Neural cell (in vitro differentiated cells): ENCODE measurements at regions not wholly inside any gene's neighbourhood (a gene's known extent, or its start where the extent isn't known, plus 50 kb on each side); places are given as distances from the start of the nearest gene placed in this dataset.

Experiments used
- H2AFZ ChIP-seq: fragments of 200-600, 300-800 bp; sonication (generic), shearing (Covaris generic); 2 replicates; pipeline ENCODE4 v1.6.0; 2014; ENCODE audit warnings: low read depth, mild to moderate bottlenecking, antibody characterized with exemption, low read length, moderate library complexity
- H3F3A ChIP-seq: fragments of 200-600 bp; shearing (Covaris generic); 2 replicates; pipeline ENCODE4 v1.6.1; 2016; ENCODE audit warnings: mild to moderate bottlenecking, moderate library complexity, mixed read lengths, antibody characterized with exemption, low read length; ENCODE audit not compliant: insufficient read depth, poor library complexity, severe bottlenecking
- H3K27ac ChIP-seq: fragments of 200-600, 300-800 bp; sonication (generic), shearing (Covaris generic); 2 replicates; pipeline ENCODE4 v1.5.1; 2014; ENCODE audit warnings: mild to moderate bottlenecking, low read length, moderate library complexity
- H3K27me3 ChIP-seq: fragments of 300-800, 200-600 bp; sonication (generic), shearing (Covaris generic); 2 replicates; pipeline ENCODE4 v1.6.0; 2014; ENCODE audit warnings: mild to moderate bottlenecking, low read depth, low read length, moderate library complexity; ENCODE audit not compliant: insufficient read depth
- H3K36me3 ChIP-seq: fragments of 300-800, 200-600 bp; sonication (generic), shearing (Covaris generic); 2 replicates; pipeline ENCODE4 v1.5.1; 2014; ENCODE audit warnings: mild to moderate bottlenecking, antibody characterized with exemption, low read length, moderate library complexity; ENCODE audit not compliant: insufficient read depth
- H3K4me2 ChIP-seq: fragments of 300-800, 200-600 bp; sonication (generic), shearing (Covaris generic); 2 replicates; pipeline ENCODE4 v1.6.0; 2014; ENCODE audit warnings: mild to moderate bottlenecking, low read length
- H3K4me3 ChIP-seq: fragments of 300-800, 200-600 bp; sonication (generic), shearing (Covaris generic); 2 replicates; pipeline ENCODE4 v1.5.1; 2014; ENCODE audit warnings: mild to moderate bottlenecking, low read length, moderate library complexity
- H3K79me2 ChIP-seq: fragments of 200-600 bp; shearing (Covaris generic); replicated peaks from 2 replicates; pipeline ENCODE4 v1.6.0; 2014; ENCODE audit warnings: mild to moderate bottlenecking, low read length, moderate library complexity; ENCODE audit not compliant: insufficient read depth
- H3K9ac ChIP-seq: fragments of 300-800, 200-600 bp; sonication (generic), shearing (Covaris generic); 2 replicates; pipeline ENCODE4 v1.6.1; 2016; ENCODE audit warnings: mild to moderate bottlenecking, low read length, mixed read lengths
- H3K9me2 ChIP-seq: fragments of 200-600 bp; shearing (Covaris generic); 2 replicates; pipeline ENCODE4 v1.6.1; 2016; ENCODE audit warnings: mild to moderate bottlenecking, low read length, mixed read lengths; ENCODE audit not compliant: insufficient read depth
- H3K9me3 ChIP-seq: fragments of 200-600, 300-800 bp; sonication (generic), shearing (Covaris generic); 2 replicates; pipeline ENCODE4 v1.6.1; 2016; ENCODE audit warnings: mild to moderate bottlenecking, mixed run types, low read length, moderate library complexity, mixed read lengths
- H4K20me1 ChIP-seq: fragments of 200-600 bp; shearing (Covaris generic); 2 replicates; pipeline ENCODE4 v1.6.1; 2016; ENCODE audit warnings: mild to moderate bottlenecking, mixed run types; ENCODE audit not compliant: insufficient read depth
- EP300 ChIP-seq: fragments of 450-650 bp; conservative IDR thresholded peaks from 2 replicates; pipeline ENCODE4 v1.6.1; 2014; ENCODE audit warnings: antibody characterized with exemption, mild to moderate bottlenecking, moderate library complexity; ENCODE audit not compliant: poor library complexity, severe bottlenecking
- EZH2 ChIP-seq: fragments of 200-600, 300-800 bp; shearing (Covaris generic), sonication (generic); IDR thresholded peaks from 2 replicates; pipeline ENCODE4 v1.6.1; 2014; ENCODE audit warnings: antibody characterized with exemption, low read length, borderline replicate concordance, mild to moderate bottlenecking; ENCODE audit not compliant: insufficient read depth, poor library complexity, severe bottlenecking
- MXI1 ChIP-seq: fragments of 450-650 bp; conservative IDR thresholded peaks from 2 replicates; pipeline ENCODE4 v1.6.1; 2014; ENCODE audit warnings: antibody characterized with exemption, mild to moderate bottlenecking; ENCODE audit not compliant: poor library complexity, severe bottlenecking
- POLR2AphosphoS5 ChIP-seq: IDR thresholded peaks from 2 replicates; pipeline ENCODE4 v1.6.1; 2012
- RAD21 ChIP-seq: fragments of 450-650 bp; conservative IDR thresholded peaks from 2 replicates; pipeline ENCODE4 v1.6.1; 2014; ENCODE audit warnings: antibody characterized with exemption, mild to moderate bottlenecking, moderate library complexity
- SMC3 ChIP-seq: fragments of 450-650 bp; conservative IDR thresholded peaks from 2 replicates; pipeline ENCODE4 v1.6.1; 2014; ENCODE audit warnings: antibody characterized with exemption, mild to moderate bottlenecking, moderate library complexity; ENCODE audit not compliant: poor library complexity
- TAF1 ChIP-seq: IDR thresholded peaks from 2 replicates; pipeline ENCODE4 v1.6.1; 2012; ENCODE audit warnings: low read depth
- TF ChIP-seq, protein P1 (sequence below): IDR thresholded peaks from 2 replicates; pipeline ENCODE4 v1.6.1; 2012; ENCODE audit warnings: borderline replicate concordance
- TF ChIP-seq, protein P2 (sequence below): fragments of 450-650 bp; IDR thresholded peaks from 2 replicates; pipeline ENCODE4 v1.5.1; 2014; ENCODE audit warnings: antibody characterized with exemption, mild to moderate bottlenecking, moderate library complexity; ENCODE audit not compliant: poor library complexity, severe bottlenecking

DNA sequence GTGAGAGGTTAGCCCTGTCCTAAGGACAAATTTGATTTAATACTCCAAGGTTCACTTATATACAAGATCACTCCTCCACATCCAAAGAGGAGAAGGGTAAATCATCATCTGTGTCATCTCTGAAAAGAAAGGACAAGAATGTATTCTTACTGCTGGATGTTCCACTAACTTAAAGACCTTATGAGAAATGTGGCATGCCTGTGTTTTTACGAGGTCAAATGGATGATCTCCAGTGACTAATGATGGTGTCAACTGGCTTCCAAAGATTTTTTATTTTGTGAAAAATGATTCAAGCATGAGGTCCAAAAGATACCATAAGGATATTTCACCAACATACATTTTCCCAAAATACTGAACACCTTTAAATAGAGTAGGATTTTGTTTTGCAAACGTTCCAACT, 143.4 kb downstream of the PTCHD1 start:
- H3K79me2 ChIP-seq, result no peaks in the 10 kb centered on the region

DNA sequence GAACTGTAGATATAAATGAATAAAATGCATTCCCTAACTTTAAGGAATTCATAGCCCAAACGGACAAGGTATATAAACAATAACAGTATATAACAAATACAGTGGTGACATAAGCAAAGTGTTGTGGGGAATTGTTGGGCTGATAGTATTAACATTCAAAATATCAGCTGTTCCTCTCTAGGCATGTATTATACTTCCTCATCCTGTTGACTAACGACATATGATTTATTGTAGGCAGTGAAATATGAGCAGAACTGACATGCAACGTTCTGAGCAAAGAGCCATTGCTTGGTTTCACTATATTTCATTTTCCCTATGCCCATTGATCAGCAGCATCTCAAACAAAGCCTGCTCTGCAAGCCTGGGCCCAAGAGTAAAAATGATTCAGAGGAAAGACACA, 143.9 kb downstream of the PTCHD1 start:
- Histone ChIP-seq H3K4me3 (no peak overlapping the region), H3K27me3 (no peaks in the 10 kb centered on the region), H3K79me2 (no peaks in the 10 kb centered on the region), H3K9me2 (no peaks in the 10 kb centered on the region), H3K27ac (no peak overlapping the region), H3F3A (no peaks in the 10 kb centered on the region), H3K9ac (no peak overlapping the region), H3K9me3 (no peaks in the 10 kb centered on the region), H4K20me1 (no peaks in the 10 kb centered on the region), H3K4me2 (no peak overlapping the region), H3K36me3 (no peaks in the 10 kb centered on the region), H2AFZ (no peak overlapping the region)
- TF ChIP-seq EZH2 (no peak), POLR2AphosphoS5 (no peak)

More for the DNA sequence above, 143.4 kb downstream of the PTCHD1 start:
- no peak overlapping the region for H2AFZ ChIP-seq
- H3K9me3 ChIP-seq, result no peaks in the 10 kb centered on the region
- H3K4me3 ChIP-seq, result no peak overlapping the region
- no peak overlapping the region for H3K27ac ChIP-seq
- H3F3A ChIP-seq, result no peaks in the 10 kb centered on the region
- no peaks in the 10 kb centered on the region for H3K9me2 ChIP-seq
- H4K20me1 ChIP-seq, result no peaks in the 10 kb centered on the region
- no peaks in the 10 kb centered on the region for H3K36me3 ChIP-seq
- TF ChIP-seq POLR2AphosphoS5 (no peak), MXI1 (no peak), SMC3 (no peak), TAF1 (no peak), EZH2 (no peak), EP300 (no peak), RAD21 (no peak)
- TF ChIP-seq, protein P1, sequence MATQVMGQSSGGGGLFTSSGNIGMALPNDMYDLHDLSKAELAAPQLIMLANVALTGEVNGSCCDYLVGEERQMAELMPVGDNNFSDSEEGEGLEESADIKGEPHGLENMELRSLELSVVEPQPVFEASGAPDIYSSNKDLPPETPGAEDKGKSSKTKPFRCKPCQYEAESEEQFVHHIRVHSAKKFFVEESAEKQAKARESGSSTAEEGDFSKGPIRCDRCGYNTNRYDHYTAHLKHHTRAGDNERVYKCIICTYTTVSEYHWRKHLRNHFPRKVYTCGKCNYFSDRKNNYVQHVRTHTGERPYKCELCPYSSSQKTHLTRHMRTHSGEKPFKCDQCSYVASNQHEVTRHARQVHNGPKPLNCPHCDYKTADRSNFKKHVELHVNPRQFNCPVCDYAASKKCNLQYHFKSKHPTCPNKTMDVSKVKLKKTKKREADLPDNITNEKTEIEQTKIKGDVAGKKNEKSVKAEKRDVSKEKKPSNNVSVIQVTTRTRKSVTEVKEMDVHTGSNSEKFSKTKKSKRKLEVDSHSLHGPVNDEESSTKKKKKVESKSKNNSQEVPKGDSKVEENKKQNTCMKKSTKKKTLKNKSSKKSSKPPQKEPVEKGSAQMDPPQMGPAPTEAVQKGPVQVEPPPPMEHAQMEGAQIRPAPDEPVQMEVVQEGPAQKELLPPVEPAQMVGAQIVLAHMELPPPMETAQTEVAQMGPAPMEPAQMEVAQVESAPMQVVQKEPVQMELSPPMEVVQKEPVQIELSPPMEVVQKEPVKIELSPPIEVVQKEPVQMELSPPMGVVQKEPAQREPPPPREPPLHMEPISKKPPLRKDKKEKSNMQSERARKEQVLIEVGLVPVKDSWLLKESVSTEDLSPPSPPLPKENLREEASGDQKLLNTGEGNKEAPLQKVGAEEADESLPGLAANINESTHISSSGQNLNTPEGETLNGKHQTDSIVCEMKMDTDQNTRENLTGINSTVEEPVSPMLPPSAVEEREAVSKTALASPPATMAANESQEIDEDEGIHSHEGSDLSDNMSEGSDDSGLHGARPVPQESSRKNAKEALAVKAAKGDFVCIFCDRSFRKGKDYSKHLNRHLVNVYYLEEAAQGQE, result no peak
- TF ChIP-seq, protein P2, sequence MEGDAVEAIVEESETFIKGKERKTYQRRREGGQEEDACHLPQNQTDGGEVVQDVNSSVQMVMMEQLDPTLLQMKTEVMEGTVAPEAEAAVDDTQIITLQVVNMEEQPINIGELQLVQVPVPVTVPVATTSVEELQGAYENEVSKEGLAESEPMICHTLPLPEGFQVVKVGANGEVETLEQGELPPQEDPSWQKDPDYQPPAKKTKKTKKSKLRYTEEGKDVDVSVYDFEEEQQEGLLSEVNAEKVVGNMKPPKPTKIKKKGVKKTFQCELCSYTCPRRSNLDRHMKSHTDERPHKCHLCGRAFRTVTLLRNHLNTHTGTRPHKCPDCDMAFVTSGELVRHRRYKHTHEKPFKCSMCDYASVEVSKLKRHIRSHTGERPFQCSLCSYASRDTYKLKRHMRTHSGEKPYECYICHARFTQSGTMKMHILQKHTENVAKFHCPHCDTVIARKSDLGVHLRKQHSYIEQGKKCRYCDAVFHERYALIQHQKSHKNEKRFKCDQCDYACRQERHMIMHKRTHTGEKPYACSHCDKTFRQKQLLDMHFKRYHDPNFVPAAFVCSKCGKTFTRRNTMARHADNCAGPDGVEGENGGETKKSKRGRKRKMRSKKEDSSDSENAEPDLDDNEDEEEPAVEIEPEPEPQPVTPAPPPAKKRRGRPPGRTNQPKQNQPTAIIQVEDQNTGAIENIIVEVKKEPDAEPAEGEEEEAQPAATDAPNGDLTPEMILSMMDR, result no peak
- H3K27me3 ChIP-seq, result no peaks in the 10 kb centered on the region
- H3K4me2 ChIP-seq, result no peak overlapping the region
- no peak overlapping the region for H3K9ac ChIP-seq

DNA sequence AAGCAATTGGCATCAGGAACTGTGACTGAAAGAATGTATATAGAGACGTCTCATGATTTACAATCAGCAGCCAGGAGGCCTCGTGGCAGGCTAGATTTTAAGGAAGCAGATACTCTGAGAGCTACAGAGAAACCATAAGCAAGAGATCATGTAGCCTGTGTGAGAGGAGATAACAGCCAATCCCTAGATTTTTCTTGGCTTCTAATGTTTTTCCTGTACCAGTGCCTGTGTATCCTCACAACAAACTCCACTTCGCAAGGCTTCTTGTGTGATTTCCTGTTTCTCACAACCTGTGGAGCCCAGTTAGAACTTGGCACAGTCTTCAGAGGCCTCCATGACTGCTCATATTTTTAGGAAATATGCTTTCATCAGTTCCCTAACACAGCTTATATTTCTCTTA, 147.9 kb downstream of the PTCHD1 start:
- H3K79me2 ChIP-seq, result no peaks in the 10 kb centered on the region
- H3F3A ChIP-seq, result no peaks in the 10 kb centered on the region
- H3K9me3 ChIP-seq, result no peaks in the 10 kb centered on the region
- no peak for TF ChIP-seq TAF1
- no peak for TF ChIP-seq EP300
- TF ChIP-seq MXI1, result no peak
- no peak for TF ChIP-seq POLR2AphosphoS5
- no peak for TF ChIP-seq SMC3
- TF ChIP-seq, protein P1, result no peak
- TF ChIP-seq, protein P2, result no peak
- TF ChIP-seq RAD21, result no peak
- H3K36me3 ChIP-seq, result no peaks in the 10 kb centered on the region
- H2AFZ ChIP-seq, result no peak overlapping the region
- no peak overlapping the region for H3K4me2 ChIP-seq
- H3K27me3 ChIP-seq, result no peaks in the 10 kb centered on the region
- no peaks in the 10 kb centered on the region for H3K9me2 ChIP-seq
- H4K20me1 ChIP-seq, result no peaks in the 10 kb centered on the region
- H3K4me3 ChIP-seq, result no peak overlapping the region
- H3K9ac ChIP-seq, result no peak overlapping the region
- H3K27ac ChIP-seq, result no peak overlapping the region
